H9 (cell line): ENCODE measurements at regions not wholly inside any gene's neighbourhood (a gene's known extent, or its start where the extent isn't known, plus 50 kb on each side); places are given as distances from the start of the nearest gene placed in this dataset.

ENCODE experiments used
- DNase-seq: peaks from one replicate; pipeline ENCODE4 v3.0.0-alpha.2; 2017
- H2AFZ ChIP-seq: one replicate; pipeline ENCODE4 v1.6.1; 2013; ENCODE audit warnings: mild to moderate bottlenecking, low read length, control low read depth, moderate library complexity
- H2AK5ac ChIP-seq: 2 replicates; pipeline ENCODE4 v1.6.1; 2013; ENCODE audit warnings: low read length, control low read depth, mixed read lengths; ENCODE audit not compliant: insufficient read length
- H2BK120ac ChIP-seq: one replicate; pipeline ENCODE4 v1.6.1; 2013; ENCODE audit warnings: low read depth, mild to moderate bottlenecking, low read length, control low read depth, inconsistent platforms; ENCODE audit not compliant: poor library complexity, severe bottlenecking
- H2BK12ac ChIP-seq: 2 replicates; pipeline ENCODE4 v1.6.1; 2013; ENCODE audit warnings: low read length, control low read depth, mixed read lengths, low read depth; ENCODE audit not compliant: insufficient read length
- H2BK15ac ChIP-seq: 2 replicates; pipeline ENCODE4 v1.6.1; 2013; ENCODE audit warnings: low read depth, low read length, control low read depth
- H2BK20ac ChIP-seq: one replicate; pipeline ENCODE4 v1.6.1; 2013; ENCODE audit warnings: low read depth, mild to moderate bottlenecking, low read length, control low read depth, inconsistent platforms; ENCODE audit not compliant: poor library complexity, severe bottlenecking
- H2BK5ac ChIP-seq: 2 replicates; pipeline ENCODE4 v1.6.1; 2013; ENCODE audit warnings: low read length, control low read depth, mixed read lengths; ENCODE audit not compliant: insufficient read length
- H3K14ac ChIP-seq: 2 replicates; pipeline ENCODE4 v1.6.1; 2013; ENCODE audit warnings: low read length, control low read depth; ENCODE audit not compliant: insufficient read depth
- H3K18ac ChIP-seq: 2 replicates; pipeline ENCODE4 v1.6.1; 2013; ENCODE audit warnings: low read depth, mild to moderate bottlenecking, mixed read lengths, low read length, control low read depth; ENCODE audit not compliant: insufficient read length
- H3K23ac ChIP-seq: 2 replicates; pipeline ENCODE4 v1.6.1; 2013; ENCODE audit warnings: low read length, control low read depth, mixed read lengths, low read depth; ENCODE audit not compliant: insufficient read length
- H3K23me2 ChIP-seq: 2 replicates; pipeline ENCODE4 v1.6.1; 2013; ENCODE audit warnings: low read depth, mild to moderate bottlenecking, mixed read lengths, low read length, control low read depth; ENCODE audit not compliant: insufficient read length, poor library complexity, severe bottlenecking
- H3K27ac ChIP-seq: 2 replicates; pipeline ENCODE4 v1.5.1; 2013; ENCODE audit warnings: low read length, control low read depth, mixed read lengths, low read depth; ENCODE audit not compliant: insufficient read length
- H3K27me3 ChIP-seq: 2 replicates; pipeline ENCODE4 v1.6.1; 2013; ENCODE audit warnings: low read length, control low read depth, inconsistent platforms; ENCODE audit not compliant: insufficient read depth
- H3K4ac ChIP-seq: 2 replicates; pipeline ENCODE4 v1.6.1; 2013; ENCODE audit warnings: low read depth, mild to moderate bottlenecking, control low read depth, inconsistent platforms, low read length, moderate library complexity
- H3K4me1 ChIP-seq: 2 replicates; pipeline ENCODE4 v1.6.1; 2013; ENCODE audit warnings: low read length, control low read depth, inconsistent platforms; ENCODE audit not compliant: insufficient read depth
- H3K4me2 ChIP-seq: 2 replicates; pipeline ENCODE4 v1.6.1; 2013; ENCODE audit warnings: low read length, control low read depth, mixed read lengths; ENCODE audit not compliant: insufficient read length, insufficient read depth
- H3K56ac ChIP-seq: 2 replicates; pipeline ENCODE4 v1.6.1; 2013; ENCODE audit warnings: low read depth, mild to moderate bottlenecking, mixed read lengths, low read length, control low read depth; ENCODE audit not compliant: insufficient read length
- H3K79me1 ChIP-seq: 2 replicates; pipeline ENCODE4 v1.6.1; 2013; ENCODE audit warnings: low read depth, mild to moderate bottlenecking, moderate library complexity, low read length, control low read depth, inconsistent platforms; ENCODE audit not compliant: insufficient read depth, poor library complexity, severe bottlenecking
- H3K79me2 ChIP-seq: 2 replicates; pipeline ENCODE4 v1.6.1; 2013; ENCODE audit warnings: low read length, control low read depth, inconsistent platforms; ENCODE audit not compliant: insufficient read depth
- H3K9ac ChIP-seq: 2 replicates; pipeline ENCODE4 v1.6.1; 2013; ENCODE audit warnings: low read length, control low read depth, mixed read lengths; ENCODE audit not compliant: insufficient read length; ENCODE audit errors: extremely low read depth
- H3K9me3 ChIP-seq: one replicate; pipeline ENCODE4 v1.6.1; 2013; ENCODE audit warnings: low read depth, low read length, inconsistent platforms; ENCODE audit not compliant: control insufficient read depth
- H3T11ph ChIP-seq: one replicate; pipeline ENCODE4 v1.6.1; 2013; ENCODE audit warnings: mild to moderate bottlenecking, low read length, control low read depth, inconsistent platforms
- H4K20me1 ChIP-seq: one replicate; pipeline ENCODE4 v1.6.1; 2013; ENCODE audit not compliant: control insufficient read depth, insufficient read length, insufficient read depth
- H4K5ac ChIP-seq: 2 replicates; pipeline ENCODE4 v1.6.1; 2013; ENCODE audit warnings: low read depth, mild to moderate bottlenecking, mixed read lengths, low read length, control low read depth; ENCODE audit not compliant: insufficient read length
- H4K8ac ChIP-seq: replicated peaks from 2 replicates; pipeline ENCODE4 v1.6.1; 2013; ENCODE audit warnings: low read length, control low read depth, mixed read lengths, low read depth; ENCODE audit not compliant: insufficient read length
- H4K91ac ChIP-seq: 2 replicates; pipeline ENCODE4 v1.6.1; 2013; ENCODE audit warnings: low read depth, mild to moderate bottlenecking, moderate library complexity, mixed read lengths, low read length, control low read depth; ENCODE audit not compliant: insufficient read length
- H3K27ac Mint-ChIP-seq, 3 experiments: 2 replicates in 2 of 3; 3 replicates in 1 of 3; pipeline ENCODE4 v1.8.0; 2020 to 2021; ENCODE audit warnings: mixed read lengths in 3 of 3, mild to moderate bottlenecking in 1 of 3, moderate library complexity in 1 of 3
- H3K27me3 Mint-ChIP-seq: 2 replicates; pipeline ENCODE4 v1.8.0; 2021; ENCODE audit warnings: low read depth, mild to moderate bottlenecking, moderate library complexity, mixed read lengths
- H3K36me3 Mint-ChIP-seq, 3 experiments: 2 replicates in 2 of 3; 3 replicates in 1 of 3; pipeline ENCODE4 v1.8.0; 2020 to 2021; ENCODE audit warnings: low read depth in 3 of 3, mixed read lengths in 3 of 3; ENCODE audit not compliant: insufficient read depth in 1 of 3
- H3K4me1 Mint-ChIP-seq, 2 experiments: 2 replicates each; pipeline ENCODE4 v1.8.0; 2020; ENCODE audit warnings: mixed read lengths in 2 of 2
- H3K4me3 Mint-ChIP-seq, 2 experiments: 2 replicates in 1 of 2; 3 replicates in 1 of 2; pipeline ENCODE4 v1.8.0; 2020 to 2021; ENCODE audit warnings: mild to moderate bottlenecking in 2 of 2, mixed read lengths in 2 of 2, moderate library complexity in 1 of 2
- H3K9me3 Mint-ChIP-seq, 2 experiments: 2 replicates in 1 of 2; 3 replicates in 1 of 2; pipeline ENCODE4 v1.8.0; 2020; ENCODE audit warnings: mild to moderate bottlenecking in 2 of 2, mixed read lengths in 2 of 2, moderate library complexity in 1 of 2
- CTCF ChIP-seq: fragments of 200-600 bp; sonication (generic); conservative IDR thresholded peaks from 3 replicates; pipeline ENCODE4 v1.8.0; 2021; ENCODE audit warnings: antibody characterized with exemption, mild to moderate bottlenecking
- WGBS: extraction: QIAGEN DNeasy Blood & Tissue Kit; methylation state at CpG from one replicate; pipeline ENCODE4 v1.1.7; 2013; ENCODE audit warnings: missing lambda C conversion rate, low lambda C conversion rate, mixed read lengths; ENCODE audit not compliant: insufficient read length; ENCODE audit errors: extremely low coverage; 5-methylcytosine and 5-hydroxymethylcytosine counted together

GRCh38 chr7:80017101-80017698 lies 117.4 kb upstream of the GNAI1 start:
- Histone ChIP-seq H4K5ac (no peak overlapping the region), H3K18ac (no peak overlapping the region), H3K23me2 (no peaks in the 10 kb centered on the region), H2BK20ac (no peak overlapping the region), H3K79me1 (no peaks in the 10 kb centered on the region), H3K9ac (no peak overlapping the region), H3K14ac (no peak overlapping the region), H3K4ac (no peak overlapping the region), H2BK12ac (no peak overlapping the region), H2AK5ac (no peak overlapping the region), H3K23ac (no peak overlapping the region), H3K4me2 (no peak overlapping the region), H3K27ac (no peak overlapping the region), H3K79me2 (no peaks in the 10 kb centered on the region), H3T11ph (no peak overlapping the region), H2BK5ac (no peak overlapping the region), H2BK15ac (no peak overlapping the region), H3K9me3 (no peaks in the 10 kb centered on the region), H3K4me1 (no peaks in the 10 kb centered on the region), H4K20me1 (no peaks in the 10 kb centered on the region), H3K27me3 (no peaks in the 10 kb centered on the region), H2BK120ac (no peak overlapping the region), H2AFZ (no peak overlapping the region), H4K8ac (no peak overlapping the region), H3K56ac (no peak overlapping the region), H4K91ac (no peak overlapping the region)
- peaks cover 0 to 4% (median 0%) of the 10 kb centered on the region in 3 experiments; a peak in 1 of 7 replicates for H3K36me3 Mint-ChIP-seq
- no peak overlapping the region for H3K4me3 Mint-ChIP-seq
- H3K27me3 Mint-ChIP-seq: no peaks in the 10 kb centered on the region
- H3K9me3 Mint-ChIP-seq: no peaks in the 10 kb centered on the region; a peak in 1 of 5 replicates
- H3K4me1 Mint-ChIP-seq: peaks cover 13 to 14% of the 10 kb centered on the region in 2 experiments
- no CpG with 5 or more reads among the region's 2 CpGs for WGBS
- TF ChIP-seq CTCF: no peak
- no peak overlapping the region for H3K27ac Mint-ChIP-seq
- DNase-seq: no peak
